Vagina (tissue), 2 donors: ENCODE measurements at regions not wholly inside any gene's neighbourhood (a gene's known extent, or its start where the extent isn't known, plus 50 kb on each side); places are given as distances from the start of the nearest gene placed in this dataset.

ENCODE experiments used
- CTCF ChIP-seq, 3 experiments: fragments of 450-650 bp in 2 of 3; fragments of 200-600 bp in 1 of 3; sonication (generic) in 1 of 3; IDR thresholded peaks; one replicate each; pipeline ENCODE4 v1.5.1; 2017 to 2019; ENCODE audit warnings: antibody characterized with exemption in 3 of 3, mild to moderate bottlenecking in 2 of 3, moderate library complexity in 2 of 3
- POLR2A ChIP-seq, 2 donors: fragments of 450-650 bp; IDR thresholded peaks; one replicate each; pipeline ENCODE4 v1.6.1; 2017; ENCODE audit warnings: antibody characterized with exemption in 2 of 2, mild to moderate bottlenecking in 2 of 2, moderate library complexity in 2 of 2

DNA sequence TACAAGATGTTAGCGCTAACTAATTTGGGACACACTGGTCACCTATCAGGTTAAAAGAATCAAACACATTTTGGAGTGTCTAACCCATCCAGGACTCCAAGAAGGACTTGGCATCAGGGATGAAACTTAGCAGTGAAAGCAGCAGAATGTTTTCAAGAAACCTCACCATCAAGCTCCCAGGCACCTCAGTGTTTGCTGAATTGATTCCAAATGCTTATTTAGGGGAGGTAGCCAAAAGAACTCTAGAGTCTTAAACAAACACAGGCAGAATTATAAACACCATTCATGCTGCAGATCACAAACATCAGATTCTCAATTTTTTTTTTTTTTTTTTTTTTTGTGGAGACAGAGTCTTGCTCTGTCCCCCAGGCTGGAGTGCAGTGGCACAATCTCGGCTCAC is 122.8 kb upstream of the UXS1 start:
- TF ChIP-seq CTCF (IDR thresholded peaks at IDR 0.05) (no peak), POLR2A (IDR thresholded peaks at IDR 0.05) (no peak)
